ENCODE measurements at regions not wholly inside any gene's neighbourhood (a gene's known extent, or its start where the extent isn't known, plus 50 kb on each side); places are given as distances from the start of the nearest gene placed in this dataset.

DNA sequence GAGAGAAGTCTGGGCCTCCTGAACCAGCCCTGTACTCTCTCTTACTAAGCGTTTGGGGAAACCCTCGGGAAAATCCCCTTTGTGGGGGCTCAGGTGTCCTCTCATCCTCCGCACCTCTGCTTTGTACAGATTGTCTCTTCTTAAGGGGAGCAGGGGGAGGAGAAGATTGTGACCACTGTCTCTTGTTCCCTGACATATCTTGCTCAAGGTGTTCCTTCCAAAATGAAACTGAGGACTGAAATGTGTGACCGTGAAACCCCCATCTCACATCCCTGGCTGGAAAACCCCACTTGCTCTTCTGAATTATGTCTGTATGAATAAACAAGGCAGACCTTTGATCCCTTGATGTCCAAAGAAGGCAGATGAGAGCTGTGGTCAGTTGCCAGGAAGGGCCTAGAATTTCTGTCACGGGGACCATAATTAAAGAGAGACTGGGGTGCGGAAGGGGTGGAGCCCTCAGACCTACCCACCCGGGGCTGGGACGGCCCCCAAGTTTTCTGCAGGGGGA, 369.8 kb downstream of the AACS start:
- Histone ChIP-seq H3K27ac (ENCODE audit: low read depth, low read length) (no peak overlapping the region), H4K20me1 (replicated peaks in 1 of 2; ENCODE audit: control insufficient read depth in 1 of 2, insufficient read depth in 2 of 2, low read length in 2 of 2) (peaks cover 0 to 2% of the 10 kb centered on the region in 2 experiments), H4K5ac (ENCODE audit: insufficient read length, low read depth, low read length) (no peak overlapping the region), H3K36me3 (ENCODE audit: control insufficient read depth in 2 of 4, insufficient read depth in 4 of 4, low read length in 3 of 4) (no peaks in the 10 kb centered on the region), H3K4me2 (ENCODE audit: insufficient read depth in 1 of 2, low read depth in 2 of 2, low read length in 2 of 2) (no peak overlapping the region), H3K9me3 (ENCODE audit: insufficient read depth in 2 of 2, low read depth in 1 of 2, low read length in 1 of 2) (no peaks in the 10 kb centered on the region), H3K4me1 (replicated peaks in 1 of 4; ENCODE audit: control insufficient read depth in 3 of 4, insufficient read depth in 4 of 4, low read length in 3 of 4) (0 out of 7 replicates have a peak, but pooled peaks cover 0 to 2% (median 0%) of the 10 kb centered on the region in 4 experiments), H3K4me3 (ENCODE audit: extremely low read depth in 1 of 4, insufficient read depth in 2 of 4, low read depth in 3 of 4, low read length in 4 of 4) (no peak overlapping the region), H4K8ac (ENCODE audit: extremely low read depth, insufficient read depth, low read length) (no peak overlapping the region), H3K79me1 (ENCODE audit: low read depth, low read length) (no peaks in the 10 kb centered on the region; the same call in 1 of the 2 replicates), H3K4ac (replicated peaks; ENCODE audit: insufficient read length, low read depth, low read length) (no peak overlapping the region), H3K9ac (replicated peaks in 1 of 4; ENCODE audit: extremely low read depth in 1 of 4, low read depth in 3 of 4, low read length in 3 of 4) (no peak overlapping the region), H3K18ac (ENCODE audit: extremely low read depth, low read length) (no peak overlapping the region), H2BK12ac (ENCODE audit: low read depth, low read length) (no peak overlapping the region), H2AFZ (ENCODE audit: low read length) (no peak overlapping the region), H3K14ac (ENCODE audit: insufficient read length) (no peak overlapping the region), H3K23ac (ENCODE audit: insufficient read length) (no peak overlapping the region), H3K23me2 (ENCODE audit: low read depth, low read length) (no peaks in the 10 kb centered on the region), H3K56ac (replicated peaks; ENCODE audit: insufficient read length, low read depth, low read length) (no peak overlapping the region), H3K27me3 (replicated peaks in 1 of 4; ENCODE audit: control insufficient read depth in 3 of 4, extremely low read depth in 1 of 4, insufficient read depth in 3 of 4, low read length in 3 of 4) (no peaks in the 10 kb centered on the region), H4K91ac (replicated peaks; ENCODE audit: insufficient read length, low read length) (no peak overlapping the region), H2BK15ac (ENCODE audit: low read length) (no peak overlapping the region), H2BK120ac (replicated peaks; ENCODE audit: low read depth, low read length) (no peak overlapping the region), H3K79me2 (ENCODE audit: control insufficient read depth in 1 of 2, insufficient read depth in 2 of 2, low read length in 2 of 2) (peaks cover 0 to 5% of the 10 kb centered on the region in 2 experiments; a peak in 1 of 4 replicates), H2BK5ac (ENCODE audit: low read depth, low read length) (no peak overlapping the region), H2AK5ac (ENCODE audit: low read depth, low read length) (no peak overlapping the region), H2BK20ac (ENCODE audit: low read length) (no peak overlapping the region)
- FAIRE-seq = no peak
- CTCF ChIA-PET (ENCODE audit: partially characterized antibody) = no interaction called here
- POLR2A ChIA-PET (ENCODE audit: partially characterized antibody) = no interaction called here
- DNase-seq (ENCODE audit: low read depth in 1 of 2, low spot score in 2 of 2) = no peak
- 86% methylated on average over 8 of the region's 8 CpGs; no CpG with 5 or more reads in 1 of the 2 experiments for WGBS, 2 experiments (ENCODE audit: extremely low coverage in 1 of 2, insufficient coverage in 1 of 2, insufficient read length in 1 of 2, insufficient replicate concordance in 2 of 2, low coverage in 1 of 2, low lambda C conversion rate in 2 of 2, missing lambda C conversion rate in 1 of 2)
- TF ChIP-seq RAD21 (IDR thresholded peaks at IDR 0.05 in 1 of 2, conservative IDR thresholded peaks at IDR 0.05 in 1 of 2; ENCODE audit: low read depth in 2 of 2, low read length in 2 of 2) (no peak), ZNF274 (IDR thresholded peaks at IDR 0.05; ENCODE audit: borderline replicate concordance, extremely low read depth, low read length) (no peak), SP2 (IDR thresholded peaks at IDR 0.05; ENCODE audit: low read length) (no peak)
- TF ChIP-seq, protein P1, sequence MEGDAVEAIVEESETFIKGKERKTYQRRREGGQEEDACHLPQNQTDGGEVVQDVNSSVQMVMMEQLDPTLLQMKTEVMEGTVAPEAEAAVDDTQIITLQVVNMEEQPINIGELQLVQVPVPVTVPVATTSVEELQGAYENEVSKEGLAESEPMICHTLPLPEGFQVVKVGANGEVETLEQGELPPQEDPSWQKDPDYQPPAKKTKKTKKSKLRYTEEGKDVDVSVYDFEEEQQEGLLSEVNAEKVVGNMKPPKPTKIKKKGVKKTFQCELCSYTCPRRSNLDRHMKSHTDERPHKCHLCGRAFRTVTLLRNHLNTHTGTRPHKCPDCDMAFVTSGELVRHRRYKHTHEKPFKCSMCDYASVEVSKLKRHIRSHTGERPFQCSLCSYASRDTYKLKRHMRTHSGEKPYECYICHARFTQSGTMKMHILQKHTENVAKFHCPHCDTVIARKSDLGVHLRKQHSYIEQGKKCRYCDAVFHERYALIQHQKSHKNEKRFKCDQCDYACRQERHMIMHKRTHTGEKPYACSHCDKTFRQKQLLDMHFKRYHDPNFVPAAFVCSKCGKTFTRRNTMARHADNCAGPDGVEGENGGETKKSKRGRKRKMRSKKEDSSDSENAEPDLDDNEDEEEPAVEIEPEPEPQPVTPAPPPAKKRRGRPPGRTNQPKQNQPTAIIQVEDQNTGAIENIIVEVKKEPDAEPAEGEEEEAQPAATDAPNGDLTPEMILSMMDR (IDR thresholded peaks at IDR 0.05; ENCODE audit: control extremely low read depth in 1 of 3, insufficient read depth in 1 of 3, low read depth in 1 of 3, low read length in 3 of 3) = no peak
